ENCODE measurements at regions not wholly inside any gene's neighbourhood (a gene's known extent, or its start where the extent isn't known, plus 50 kb on each side); places are given as distances from the start of the nearest gene placed in this dataset.
"Not testable (repeated sequence)": the region's sequence is repeated elsewhere in the genome, so short reads cannot be mapped to it uniquely, and the experiment has no call there.

DNA sequence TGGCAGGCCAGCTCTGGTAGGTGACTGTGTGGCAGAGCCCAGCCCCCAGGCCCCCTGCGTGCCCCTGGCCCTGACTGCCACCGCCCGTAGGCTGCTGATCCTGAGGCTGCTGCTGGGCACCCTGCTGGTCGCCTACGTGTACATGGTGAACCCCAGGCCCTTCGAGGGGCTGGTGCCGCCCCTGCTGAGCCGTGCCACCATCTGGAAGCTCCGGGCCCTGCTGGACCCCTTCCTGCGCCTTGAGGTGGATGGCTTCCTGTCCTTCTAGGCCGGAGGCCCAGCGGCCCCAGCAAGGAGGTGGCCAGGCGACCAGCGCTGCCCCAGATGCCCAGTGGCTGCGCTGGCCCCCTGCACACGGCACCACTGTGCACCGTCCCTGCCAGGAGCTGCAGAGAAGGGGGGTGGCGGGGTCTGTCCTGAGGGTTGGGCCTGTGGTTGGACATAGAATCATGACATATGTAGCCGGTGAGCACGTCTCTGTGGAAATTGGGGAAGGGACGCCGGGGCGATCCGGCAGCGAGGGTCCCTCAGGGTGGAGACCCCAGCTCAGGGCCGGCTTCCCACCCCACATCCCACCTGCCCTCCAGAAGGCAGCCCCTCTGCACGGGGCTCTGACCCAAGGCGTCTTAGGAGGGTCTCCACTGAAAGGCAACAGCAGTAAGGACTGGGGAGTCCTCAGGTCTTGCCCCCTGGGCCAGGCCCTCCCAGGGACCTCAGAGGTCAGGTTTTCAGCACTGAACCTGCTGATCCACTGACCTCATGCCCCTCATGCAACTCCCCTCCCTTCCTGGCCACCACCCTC, 185.4 kb downstream of the IGLL1 start:
- DNase-seq, result no peak

DNA sequence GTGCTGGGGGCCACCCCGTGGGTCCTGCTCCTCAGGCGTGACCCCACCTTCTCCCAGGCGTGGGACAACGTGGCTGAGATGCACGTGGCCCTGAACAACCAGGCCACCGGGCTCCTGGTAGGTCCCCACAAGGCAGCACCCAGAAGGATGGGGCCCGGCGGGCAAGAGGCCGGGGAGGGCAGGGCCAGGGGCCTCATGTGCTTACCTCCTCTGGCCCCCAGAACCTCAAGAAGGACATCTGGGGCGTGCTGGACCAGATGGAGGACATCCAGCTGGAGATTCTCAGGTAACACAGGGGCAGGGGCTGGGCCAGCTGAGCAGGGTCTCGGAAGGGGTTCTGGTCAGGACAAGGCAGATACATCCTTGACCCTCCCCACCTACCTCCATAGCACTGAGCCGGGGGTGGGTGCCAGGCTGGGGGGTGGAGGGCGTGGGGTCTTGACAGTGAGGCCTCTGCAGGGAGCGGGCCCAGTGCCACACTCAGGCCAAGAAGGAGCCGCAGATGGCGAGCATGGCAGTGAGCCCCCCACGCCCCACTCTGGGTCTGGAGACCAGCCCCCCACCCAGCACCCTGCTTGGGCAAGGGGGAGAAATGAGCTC, 186.3 kb downstream of the IGLL1 start:
- DNase-seq, result no peak

DNA sequence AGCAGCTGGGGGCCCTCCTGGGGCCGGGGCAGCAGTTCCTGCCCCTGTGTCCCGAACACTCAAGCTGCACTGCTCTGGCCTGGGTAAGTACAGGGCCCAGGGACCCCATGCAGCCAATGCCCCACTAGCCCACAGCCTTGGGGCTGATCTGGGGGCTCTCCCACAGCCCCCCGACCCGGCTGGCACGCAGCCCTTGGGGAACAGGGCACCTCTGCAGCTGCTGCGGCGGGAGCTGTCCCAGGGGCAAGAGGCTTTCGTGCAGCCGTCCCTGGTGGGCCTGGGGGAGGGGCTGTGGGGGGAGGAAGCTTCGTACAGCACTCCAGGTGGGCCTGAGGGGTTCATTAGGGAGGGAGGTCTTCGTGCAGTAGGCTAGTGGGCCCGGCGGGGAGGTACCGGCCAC, 186.9 kb downstream of the IGLL1 start:
- not testable (repeated sequence) for DNase-seq

DNA sequence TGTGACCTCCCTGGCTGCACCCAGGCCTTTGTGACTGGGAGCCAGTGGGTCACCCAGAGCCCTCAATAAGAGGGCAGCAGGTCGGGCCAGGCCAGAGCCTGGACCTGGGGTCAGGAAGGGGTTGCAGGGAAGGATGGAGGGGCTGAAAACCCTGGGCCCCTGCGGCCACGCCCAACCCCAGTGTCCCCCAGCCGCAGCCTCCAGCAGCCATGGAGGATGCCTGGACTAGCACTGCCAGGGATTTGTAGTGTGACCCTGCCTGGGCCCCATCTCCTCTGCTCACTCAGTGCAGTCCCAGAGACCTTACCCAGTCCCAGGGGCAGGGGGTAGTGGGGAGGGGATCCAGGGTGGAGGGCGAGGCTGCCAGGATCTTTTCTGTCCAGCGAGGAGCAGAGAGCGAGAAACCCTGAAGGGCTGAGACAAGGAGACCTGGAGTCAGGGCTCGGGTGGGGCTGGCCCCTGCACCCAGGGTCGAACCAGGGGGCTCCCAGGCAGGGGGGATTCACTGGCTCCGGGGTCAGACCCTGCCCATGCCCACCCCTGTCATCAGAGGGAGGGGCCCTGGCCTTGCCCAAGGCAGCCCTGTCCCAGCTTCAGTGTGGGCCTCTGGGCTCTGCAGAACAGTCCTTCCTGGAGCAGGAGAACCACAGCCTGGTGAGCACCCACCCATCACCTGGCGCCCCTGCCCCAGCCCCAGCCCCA, 187.5 kb downstream of the IGLL1 start:
- DNase-seq, result no peak

DNA sequence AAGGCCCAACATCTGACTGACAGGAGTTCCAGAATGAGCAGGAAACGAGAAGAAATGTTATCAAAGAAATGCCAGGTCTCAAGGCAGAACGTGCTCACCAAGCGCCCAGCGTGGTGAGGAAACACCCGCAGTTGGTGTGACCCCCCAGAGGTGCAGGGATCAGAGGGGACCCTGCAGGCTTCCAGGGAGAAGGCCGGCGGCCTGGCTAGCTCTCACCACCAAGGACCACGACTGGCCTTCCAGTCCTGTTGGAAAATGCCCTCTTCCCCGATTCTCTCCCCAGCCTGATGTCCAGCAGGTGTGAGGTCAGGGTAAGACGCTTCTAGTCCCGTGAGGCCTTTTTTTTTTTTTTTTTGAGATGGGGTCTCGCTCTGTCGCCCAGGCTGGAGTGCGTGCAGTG, 189.1 kb downstream of the IGLL1 start:
- DNase-seq, result no peak

DNA sequence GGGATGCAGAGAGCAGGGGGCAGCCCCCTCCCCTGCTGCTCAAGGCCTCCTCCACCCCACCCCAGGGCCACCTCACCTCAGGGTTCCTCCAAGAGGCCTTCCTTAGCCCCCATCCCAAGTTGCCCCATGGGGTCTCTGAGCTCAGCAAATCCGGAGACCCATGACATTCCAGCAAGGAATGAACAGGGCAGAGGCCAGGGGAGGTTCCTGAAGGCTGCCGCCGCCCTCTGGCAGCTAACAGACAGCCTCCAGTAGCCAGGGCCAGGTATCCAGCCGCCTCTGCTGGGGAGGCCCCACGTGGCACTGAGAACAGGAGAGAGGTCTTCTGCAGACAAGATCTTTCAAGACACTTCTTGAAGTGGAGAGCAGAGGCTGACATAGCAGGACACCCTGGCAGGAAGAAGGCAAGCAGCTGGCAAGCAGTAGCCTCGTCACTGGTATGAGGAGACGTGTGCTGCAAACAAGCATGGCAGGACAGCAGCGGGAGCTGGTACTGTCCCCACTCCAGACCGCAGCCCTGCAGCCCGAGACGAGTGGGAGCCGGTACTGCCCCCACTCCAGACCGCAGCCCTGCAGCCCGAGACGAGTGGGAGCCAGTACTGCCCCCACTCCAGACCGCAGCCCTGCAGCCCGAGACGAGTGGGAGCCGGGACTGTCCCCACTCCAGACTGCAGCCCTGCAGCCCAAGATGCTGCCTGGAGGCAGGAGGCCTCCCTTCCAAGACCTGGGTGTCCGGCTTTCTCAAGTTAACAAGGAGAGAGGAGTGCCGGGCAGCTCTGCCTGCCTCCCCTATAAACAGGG, 190.6 kb downstream of the IGLL1 start:
- DNase-seq, result no peak

DNA sequence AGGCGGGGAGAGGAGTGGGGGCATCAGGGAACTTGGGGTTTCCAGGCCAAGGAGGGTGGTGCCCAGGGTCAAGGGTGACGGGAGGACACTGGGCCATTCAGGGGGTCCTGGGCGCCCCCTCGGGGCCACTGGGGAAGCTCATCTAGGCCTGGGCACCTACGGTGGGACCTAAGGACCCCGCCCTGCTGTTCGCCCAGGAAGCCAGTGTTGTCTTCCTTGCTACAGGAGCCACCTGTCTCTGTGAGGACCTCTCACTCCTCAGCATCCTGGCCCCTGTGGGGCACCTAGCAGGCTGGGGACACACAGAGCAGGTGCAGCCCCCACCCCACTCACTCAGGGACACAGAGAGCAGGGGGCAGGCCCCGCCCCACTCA, 191.6 kb downstream of the IGLL1 start:
- no peak for DNase-seq

DNA sequence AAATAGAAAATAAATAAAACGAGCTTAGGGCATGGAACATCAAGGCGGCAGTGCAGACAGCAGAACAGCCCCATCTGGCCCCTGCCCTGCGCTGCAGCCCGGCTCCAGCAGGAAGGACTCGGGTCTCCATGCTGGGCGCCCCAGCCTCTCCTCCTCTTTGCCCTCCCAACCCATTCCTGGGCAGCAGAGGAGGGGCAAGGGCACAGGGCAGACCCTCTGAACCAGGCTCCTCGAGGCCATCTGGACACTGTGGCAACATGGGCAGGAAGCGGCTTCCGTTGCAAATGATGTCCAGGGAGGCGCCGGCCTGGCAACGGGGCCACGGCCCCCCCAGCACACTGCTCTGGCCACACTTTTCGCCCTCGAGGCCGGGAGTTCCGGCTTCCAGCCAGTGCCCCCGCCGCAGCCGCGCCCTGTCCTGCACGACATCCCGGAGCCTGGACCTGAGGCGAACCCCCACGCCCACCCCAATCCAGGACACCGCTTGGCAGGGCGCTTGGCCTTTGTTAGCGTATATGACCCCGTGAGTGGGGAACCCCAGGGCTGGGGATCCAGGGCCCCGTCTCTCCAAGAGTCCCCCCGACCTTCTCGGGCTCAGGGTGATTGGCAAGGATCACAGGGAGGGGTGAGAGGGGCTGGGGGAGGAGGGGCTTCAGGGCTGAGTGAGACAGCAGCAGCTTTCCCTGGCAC, 192.1 kb downstream of the IGLL1 start:
- DNase-seq, result no peak

DNA sequence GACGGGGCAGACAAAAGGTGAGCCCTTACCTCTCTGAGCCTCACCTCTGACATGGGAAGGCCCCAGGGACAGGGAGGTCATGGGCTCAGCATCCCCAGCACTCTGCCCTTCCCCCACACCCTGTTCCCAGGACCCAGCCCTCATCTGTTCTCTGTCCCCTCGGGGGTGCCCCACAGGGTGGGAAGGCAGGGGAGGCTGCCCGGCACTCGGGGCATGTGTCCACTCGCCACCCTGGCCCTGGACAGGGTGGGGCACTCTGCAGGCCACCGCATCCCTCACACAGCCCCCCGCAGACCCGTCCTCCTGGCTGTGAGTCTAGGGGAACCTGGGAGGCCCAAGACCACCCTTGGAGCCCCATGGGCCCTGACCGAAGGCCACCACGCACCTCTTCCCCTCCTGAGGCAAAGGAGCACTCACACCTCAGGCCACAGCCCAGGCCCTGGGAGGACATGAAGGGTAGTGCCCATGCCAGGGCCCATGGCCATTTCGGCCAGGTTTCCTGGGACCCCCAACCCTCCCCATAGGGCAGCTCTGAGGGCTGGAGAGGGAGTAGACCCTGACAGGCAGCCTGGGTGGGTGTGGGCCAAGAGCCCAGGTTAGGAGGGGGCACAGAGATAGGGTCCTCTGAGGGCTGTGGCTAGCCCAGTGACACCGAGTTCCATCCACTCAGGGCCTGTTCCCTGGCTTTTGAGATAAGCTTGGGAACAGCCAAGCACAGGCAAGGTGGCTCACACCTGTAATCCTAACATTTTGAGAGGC, 193.1 kb downstream of the IGLL1 start:
- no peak for DNase-seq

DNA sequence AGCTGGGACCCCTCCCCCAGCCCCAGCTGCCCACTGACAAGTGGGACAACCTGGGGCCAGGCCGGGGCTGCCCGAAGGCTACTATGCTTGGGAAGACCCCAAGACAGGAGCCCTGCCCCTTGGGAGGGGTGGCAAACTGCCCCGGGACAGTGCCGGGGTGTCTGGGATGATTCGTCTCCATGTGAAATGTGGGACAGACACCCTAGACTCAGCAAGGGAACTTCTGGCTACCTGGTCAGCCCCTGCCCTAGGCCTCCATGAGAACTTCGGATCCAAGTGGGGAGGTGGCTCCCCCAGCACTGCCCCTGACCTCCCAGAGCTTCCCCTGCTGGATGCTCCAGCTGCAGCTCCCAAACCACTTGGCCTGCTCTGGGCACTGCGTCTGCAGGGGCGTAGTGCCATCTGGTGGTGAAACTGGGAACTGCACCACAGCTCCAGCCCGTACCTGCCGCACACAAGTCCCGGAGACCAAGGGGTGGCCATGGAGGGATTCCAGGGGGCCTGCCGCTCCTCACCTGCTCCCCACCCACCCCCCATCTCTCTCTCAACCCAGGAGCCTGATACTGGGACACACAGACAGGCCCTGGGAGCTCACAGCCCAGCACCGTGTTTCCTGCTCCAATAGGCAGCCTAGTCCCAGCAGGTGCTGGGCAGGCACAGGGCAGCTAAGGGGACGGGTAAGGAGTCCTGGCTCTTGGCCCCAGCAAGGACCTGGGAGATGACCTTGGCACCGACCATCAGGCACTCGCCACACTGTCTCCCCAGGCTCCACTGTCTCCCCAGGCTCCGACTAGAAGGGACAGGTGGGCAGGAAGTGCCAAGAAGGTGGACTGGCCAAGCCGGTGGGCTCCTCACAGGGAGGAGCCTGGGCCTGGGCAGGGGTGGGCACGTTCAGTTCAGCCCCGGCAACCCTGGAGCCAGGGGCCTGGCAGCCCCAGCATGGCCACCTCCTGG, 194.1 kb downstream of the IGLL1 start:
- peak; percentile 87 for DNase-seq

DNA sequence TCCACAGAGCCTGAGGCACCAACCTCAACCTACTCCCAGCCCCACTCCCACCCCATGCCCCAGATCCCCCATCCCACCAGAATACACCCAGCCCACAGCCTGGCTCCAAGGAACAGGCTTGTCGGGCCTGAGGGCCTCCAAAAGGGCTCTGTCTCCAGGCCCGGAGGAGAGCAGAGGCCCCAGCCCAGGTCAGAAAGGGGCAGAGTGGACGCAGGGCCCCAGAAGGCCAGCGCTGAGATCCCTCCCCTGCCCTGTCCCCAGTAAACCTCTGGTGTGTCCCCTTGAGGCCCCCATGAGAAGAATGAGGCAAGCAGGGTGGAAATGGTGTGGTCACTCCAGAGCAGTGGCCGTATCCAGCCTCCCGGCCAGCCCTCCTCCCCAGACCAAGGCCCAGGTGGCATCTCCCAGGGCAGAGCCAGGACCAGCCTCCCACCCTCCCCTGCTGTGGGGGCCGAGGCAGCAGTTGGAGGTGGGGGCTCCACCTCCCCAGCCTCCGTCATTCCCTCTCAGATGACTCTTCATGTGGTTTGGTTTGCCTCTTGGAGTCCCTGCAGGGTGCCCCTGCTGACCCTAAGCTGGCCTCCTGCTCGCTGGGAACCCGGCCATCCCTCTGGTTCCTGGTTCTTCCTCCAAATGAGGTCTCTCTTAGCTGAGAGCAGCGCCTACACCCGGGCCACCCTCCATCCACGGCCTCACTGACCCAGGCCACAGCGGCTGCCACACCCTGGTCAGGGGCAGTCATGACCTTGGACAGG, 195.0 kb downstream of the IGLL1 start:
- no peak for DNase-seq

DNA sequence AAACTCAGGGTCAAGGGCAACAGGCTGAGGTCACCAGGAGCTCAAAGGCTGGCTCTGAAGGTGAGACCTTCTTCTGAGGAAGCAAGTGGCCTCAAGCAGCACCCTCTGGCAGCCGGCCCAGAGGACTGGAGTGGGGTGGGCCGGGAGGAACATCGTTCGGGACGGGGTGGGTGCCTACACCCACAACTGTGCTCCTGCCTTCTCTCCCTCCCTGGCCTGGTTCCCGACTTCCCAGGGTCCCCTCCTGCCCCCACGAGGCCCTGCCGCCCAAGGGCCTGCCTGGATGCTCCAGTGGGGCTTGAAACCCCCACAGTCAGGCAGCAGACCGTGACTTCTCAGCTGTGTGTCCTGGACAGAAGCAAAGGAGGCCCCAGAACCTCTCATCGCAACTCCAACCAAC, 195.7 kb downstream of the IGLL1 start:
- DNase-seq, result no peak

DNA sequence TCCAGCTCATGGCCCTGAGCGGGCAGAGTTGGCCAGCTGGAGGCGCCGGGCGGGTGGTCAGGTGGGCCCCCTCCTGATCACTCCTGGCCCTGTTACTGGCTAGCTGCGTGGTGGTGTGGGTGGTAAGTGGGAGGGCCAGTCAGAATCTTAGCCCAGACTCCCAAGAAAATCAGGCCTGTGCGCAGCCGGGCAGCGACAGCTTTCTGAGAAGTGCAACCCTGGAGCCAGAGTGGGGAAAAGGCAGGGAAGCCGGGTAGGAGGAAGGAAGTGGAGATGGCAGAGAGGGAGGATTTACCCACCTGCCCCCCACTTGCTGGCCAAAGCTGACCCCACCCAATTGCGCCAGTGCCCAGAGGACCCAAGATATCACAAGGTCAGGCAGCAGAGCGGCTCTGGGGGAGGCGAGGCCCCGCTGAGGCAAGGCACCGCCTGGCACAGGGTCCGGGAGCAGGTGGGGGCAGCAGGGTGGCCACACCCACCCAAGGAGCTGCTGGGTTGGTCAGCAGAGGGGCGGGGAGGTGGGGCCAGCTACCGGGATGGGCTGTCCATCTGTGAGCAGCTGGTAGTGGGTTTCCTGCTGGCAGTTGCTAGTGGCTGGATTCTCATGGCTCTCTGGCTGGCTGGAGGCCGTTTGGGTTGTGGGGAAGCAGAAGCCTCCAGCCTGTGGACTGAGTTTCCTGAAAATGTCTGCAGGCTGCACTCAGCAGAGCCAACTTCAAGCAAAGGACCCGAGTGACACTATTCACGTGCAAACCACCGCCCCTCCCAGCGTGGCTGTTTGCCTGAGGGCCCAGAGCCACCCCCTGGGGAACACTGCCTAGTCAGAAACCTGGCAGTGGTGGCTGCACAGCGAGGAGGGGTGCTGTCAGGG, 196.4 kb downstream of the IGLL1 start:
- DNase-seq, result no peak

DNA sequence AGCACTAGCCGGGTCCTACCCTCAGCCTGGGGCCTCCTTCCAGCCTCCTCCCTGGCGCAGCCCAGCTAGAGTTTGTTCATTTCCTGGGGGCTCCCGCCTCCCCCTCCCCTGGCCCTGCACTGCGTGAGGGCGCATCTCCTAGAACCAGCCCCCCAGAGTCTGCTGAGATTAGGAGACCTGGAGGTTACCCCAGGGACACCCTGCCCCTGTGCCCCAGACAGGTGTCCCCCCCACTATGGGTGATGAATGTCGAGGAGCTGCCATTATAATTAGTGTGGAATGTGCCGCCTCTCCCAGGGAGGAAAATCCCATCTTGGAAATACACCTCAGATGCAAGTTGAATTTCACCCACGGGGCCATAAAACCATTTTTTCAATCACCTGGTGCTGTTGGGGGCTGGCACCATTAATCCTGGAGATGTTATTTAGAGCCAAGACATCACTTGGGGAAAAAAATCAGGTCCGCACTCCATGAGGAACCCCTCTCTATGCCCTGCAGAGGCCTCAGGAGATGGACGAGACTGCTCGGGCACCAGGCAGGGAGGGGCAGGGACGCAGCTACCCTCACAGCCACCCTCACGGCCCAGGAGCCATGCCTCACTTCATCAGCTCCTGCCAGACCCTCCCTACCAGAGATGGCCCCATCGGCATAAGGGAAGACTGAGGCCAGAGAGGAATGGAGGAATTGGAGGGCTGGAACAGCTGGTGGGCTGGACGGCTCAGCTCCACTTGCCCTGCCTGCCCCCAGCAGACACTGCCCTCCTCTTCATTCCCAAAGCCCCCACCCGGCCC, 197.5 kb downstream of the IGLL1 start:
- no peak for DNase-seq

DNA sequence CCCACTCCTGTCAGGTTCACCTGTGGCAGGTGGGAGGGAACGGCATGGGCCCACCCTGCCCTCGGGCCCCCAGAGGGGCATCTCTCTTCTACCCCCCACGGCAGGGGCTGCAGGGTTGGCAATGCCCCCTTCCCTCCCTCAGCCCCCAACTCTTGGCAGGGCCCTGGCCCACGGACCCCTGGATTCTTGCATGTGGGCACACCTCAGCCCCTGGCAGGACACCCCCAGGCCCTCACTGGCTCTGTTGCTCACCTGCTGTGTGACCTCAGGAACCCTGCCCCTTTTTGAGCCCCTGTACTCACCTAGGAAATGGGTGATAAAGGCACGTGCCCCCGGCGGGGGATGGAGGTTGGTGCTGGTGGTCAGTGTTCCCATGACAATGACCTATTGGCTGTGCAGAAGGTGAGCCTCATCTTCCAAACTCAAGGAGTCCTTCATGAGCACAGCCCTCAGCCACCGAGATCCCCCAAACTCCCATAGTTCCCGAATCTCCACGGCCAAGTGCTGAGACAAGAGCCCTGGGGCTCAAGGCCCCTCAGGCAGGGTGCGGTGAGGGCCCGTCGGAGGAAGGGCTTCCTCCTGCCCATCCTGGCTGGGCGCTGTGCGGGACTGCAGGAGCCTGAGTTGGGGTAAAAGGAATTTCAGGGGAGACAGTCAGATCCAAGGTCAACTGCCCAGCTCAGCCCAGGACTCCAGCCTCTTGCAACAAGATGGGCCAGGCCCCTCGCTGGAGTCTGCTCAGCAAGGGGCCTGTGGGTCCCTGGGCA, 198.2 kb downstream of the IGLL1 start:
- DNase-seq, result no peak

DNA sequence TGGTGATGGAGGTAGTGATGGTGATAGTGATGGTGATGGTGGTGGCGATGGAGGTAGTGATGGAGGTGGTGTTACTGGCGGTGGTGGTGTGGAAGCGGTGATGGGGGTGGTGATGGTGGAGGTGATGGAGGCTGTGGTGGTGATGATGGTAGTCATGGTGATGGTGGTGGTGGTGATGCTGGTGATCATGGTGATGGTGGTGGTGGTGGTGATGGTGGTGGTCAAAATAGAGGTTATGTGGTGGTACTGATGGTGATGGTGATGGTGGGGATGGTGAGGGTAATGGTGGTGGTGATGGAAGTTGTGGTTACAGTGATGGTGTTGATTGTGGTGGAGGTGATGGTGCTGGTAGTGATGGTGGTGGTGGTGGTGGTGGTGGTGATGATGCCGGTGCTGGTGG, 199.2 kb downstream of the IGLL1 start:
- DNase-seq, result no peak

DNA sequence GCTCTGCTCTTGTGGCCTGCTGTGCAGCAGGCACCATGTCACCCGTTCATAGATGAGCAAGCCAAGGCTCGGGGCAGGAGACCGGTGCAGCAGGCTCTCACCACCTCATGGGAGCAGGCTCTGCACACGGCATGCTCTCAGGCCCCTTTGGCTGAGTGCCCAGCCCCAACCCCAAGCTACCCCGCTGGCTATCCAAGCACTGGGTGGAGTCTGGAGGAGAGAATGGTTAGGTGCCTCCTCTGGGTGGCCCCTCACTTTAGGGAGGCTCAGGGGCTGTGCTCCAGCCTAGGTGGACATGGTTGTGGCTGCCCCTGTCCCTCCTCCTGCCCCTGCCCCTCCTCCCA, 199.9 kb downstream of the IGLL1 start:
- no peak for DNase-seq

Data from activated CD4-positive, alpha-beta T cell treated with anti-CD3 and anti-CD28 coated beads, Interleukin-2, Interleukin-6, amounts not matched to agents 100 ng/mL and 50 ng/mL, durations not matched to agents 16 hours and 8 hours (primary cell).